ENCODE measurements at regions not wholly inside any gene's neighbourhood (a gene's known extent, or its start where the extent isn't known, plus 50 kb on each side); places are given as distances from the start of the nearest gene placed in this dataset.
"Not testable (repeated sequence)": the region's sequence is repeated elsewhere in the genome, so short reads cannot be mapped to it uniquely, and the experiment has no call there.

GRCh38 chr13:70769817-70770216, 661.6 kb upstream of the KLHL1 start:
- in situ Hi-C loops (cut with HindIII; ENCODE audit: low sequenced_read_pairs): no loop called here

GRCh38 chr13:70758932-70759331, 650.7 kb upstream of the KLHL1 start:
- H3K4me3 ChIP-seq (ENCODE audit: low read depth, low read length): no peak overlapping the region
- DNase-seq (ENCODE audit: low read depth): no peak
- no peak for TF ChIP-seq CTCF (IDR thresholded peaks at IDR 0.05; ENCODE audit: low read depth, low read length, missing control alignments)
- in situ Hi-C loops (cut with HindIII; ENCODE audit: low sequenced_read_pairs): no loop called here

More at GRCh38 chr13:70769817-70770216, 661.6 kb upstream of the KLHL1 start:
- no peak for DNase-seq (ENCODE audit: low read depth)
- no peak overlapping the region for H3K4me3 ChIP-seq (ENCODE audit: low read depth, low read length)
- no peak for TF ChIP-seq CTCF (IDR thresholded peaks at IDR 0.05; ENCODE audit: low read depth, low read length, missing control alignments)

GRCh38 chr13:70756088-70756487, 647.8 kb upstream of the KLHL1 start:
- H3K4me3 ChIP-seq (ENCODE audit: low read depth, low read length): no peak overlapping the region
- in situ Hi-C loops (cut with HindIII; ENCODE audit: low sequenced_read_pairs): no loop called here
- no peak for TF ChIP-seq CTCF (IDR thresholded peaks at IDR 0.05; ENCODE audit: low read depth, low read length, missing control alignments)
- DNase-seq (ENCODE audit: low read depth): no peak

DNA sequence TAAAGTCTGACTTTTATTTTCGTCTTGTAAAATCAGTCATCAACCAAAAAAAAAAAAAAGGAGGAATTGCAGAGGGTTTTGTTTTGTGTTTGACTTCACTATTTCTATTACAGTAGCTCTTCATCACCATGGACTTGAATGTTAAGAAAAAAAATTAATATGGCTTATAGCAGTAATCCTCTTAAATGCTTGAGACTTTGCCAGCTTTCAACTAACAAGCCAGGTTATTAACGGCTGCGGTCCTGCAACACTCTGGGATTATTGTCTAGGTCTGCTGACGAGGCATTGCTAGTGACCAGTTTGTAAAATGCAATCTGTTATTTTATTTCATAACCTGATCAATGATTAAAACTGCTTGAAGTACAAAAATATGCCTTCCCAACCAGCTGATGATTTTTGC, 647.2 kb upstream of the KLHL1 start:
- H3K4me3 ChIP-seq (ENCODE audit: low read depth, low read length): no peak overlapping the region
- no peak for TF ChIP-seq CTCF (IDR thresholded peaks at IDR 0.05; ENCODE audit: low read depth, low read length, missing control alignments)
- in situ Hi-C loops (cut with HindIII; ENCODE audit: low sequenced_read_pairs): no loop called here
- DNase-seq (ENCODE audit: low read depth): no peak

DNA sequence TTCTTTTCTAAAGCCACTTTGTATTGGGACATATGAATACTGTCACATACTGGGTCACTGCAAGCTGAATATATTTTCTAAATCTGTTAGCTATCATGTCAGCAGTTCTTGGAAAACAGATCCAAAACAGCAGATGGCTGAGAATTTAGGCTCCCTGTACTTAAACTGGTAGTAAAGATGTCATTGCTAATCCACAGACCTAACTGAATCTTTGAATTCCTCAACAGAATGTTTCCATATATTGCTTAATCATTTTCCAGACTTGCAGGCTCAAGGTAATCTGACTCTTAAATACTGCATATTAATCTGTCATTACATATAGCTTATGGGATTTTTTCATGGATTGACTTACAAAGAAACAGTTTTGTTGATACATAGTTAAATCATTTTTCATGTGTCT, 639.0 kb upstream of the KLHL1 start:
- no peak for TF ChIP-seq CTCF (IDR thresholded peaks at IDR 0.05; ENCODE audit: low read depth, low read length, missing control alignments)
- DNase-seq (ENCODE audit: low read depth): no peak
- no peak overlapping the region for H3K4me3 ChIP-seq (ENCODE audit: low read depth, low read length)
- in situ Hi-C loops (cut with HindIII; ENCODE audit: low sequenced_read_pairs): no loop called here

DNA sequence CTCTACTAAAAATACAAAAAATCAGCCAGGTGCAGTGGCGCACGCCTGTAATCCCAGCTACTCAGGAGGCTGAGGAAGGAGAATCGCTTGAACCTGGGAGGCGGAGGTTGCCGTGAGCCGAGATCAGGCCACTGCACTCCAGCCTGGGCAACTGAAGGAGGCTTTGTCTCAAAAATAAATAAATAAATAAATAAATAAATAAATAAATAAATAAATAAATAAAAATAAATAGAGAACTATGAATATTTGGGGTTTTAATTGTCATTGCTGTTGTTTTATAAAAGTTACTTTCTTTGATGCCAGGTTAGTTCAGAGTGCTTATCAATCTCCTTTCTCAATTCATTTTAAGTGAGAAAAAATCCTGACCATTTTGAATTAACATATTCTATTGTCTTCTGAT, 638.2 kb upstream of the KLHL1 start:
- DNase-seq (ENCODE audit: low read depth); H3K4me3 ChIP-seq (ENCODE audit: low read depth, low read length); in situ Hi-C loops (cut with HindIII; ENCODE audit: low sequenced_read_pairs): not testable (repeated sequence)

DNA sequence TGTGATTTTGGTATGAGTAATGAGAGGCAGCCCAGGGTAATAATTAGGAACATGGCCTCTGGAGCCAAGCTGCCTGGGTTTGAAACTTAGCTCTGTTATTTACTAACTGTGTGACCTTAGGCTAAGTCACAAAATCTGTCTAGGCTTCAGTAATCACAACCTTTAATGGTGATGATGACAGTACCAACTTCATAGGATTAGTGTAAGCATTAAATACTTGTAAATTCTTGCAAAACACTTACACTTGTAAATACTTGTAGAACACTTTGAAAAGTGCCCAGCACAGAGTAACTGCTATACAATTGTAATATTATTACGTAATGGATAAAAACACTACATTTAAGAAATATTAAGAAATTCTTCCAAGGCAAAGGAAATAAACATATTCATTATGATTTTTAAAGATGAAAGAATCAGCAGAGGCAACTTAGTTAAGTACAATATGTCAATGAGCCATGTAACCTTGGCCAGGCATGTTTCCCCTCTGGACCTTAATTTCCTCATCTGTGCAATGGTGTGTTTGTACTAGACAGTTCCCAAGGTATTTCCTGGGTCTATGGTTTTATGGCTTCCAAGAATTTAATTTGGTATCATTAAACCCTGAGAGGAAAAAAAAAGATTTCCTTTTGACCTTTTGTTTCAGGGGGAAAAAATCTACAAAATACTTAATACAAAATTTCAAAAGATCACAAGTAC, 628.5 kb upstream of the KLHL1 start:
- DNase-seq (ENCODE audit: low read depth): no peak
- in situ Hi-C loops (cut with HindIII; ENCODE audit: low sequenced_read_pairs): no loop called here
- TF ChIP-seq CTCF (IDR thresholded peaks at IDR 0.05; ENCODE audit: low read depth, low read length, missing control alignments): no peak
- H3K4me3 ChIP-seq (ENCODE audit: low read depth, low read length): no peak overlapping the region

Measured in astrocyte of the cerebellum (primary cell).